ENCODE measurements at regions not wholly inside any gene's neighbourhood (a gene's known extent, or its start where the extent isn't known, plus 50 kb on each side); places are given as distances from the start of the nearest gene placed in this dataset.

- DNase-seq: no peak
Measured at GRCh38 chr15:47607695-47608094, 109.6 kb upstream of the SEMA6D start.

- DNase-seq: no peak
Measured at GRCh38 chr15:47609693-47610092, 107.6 kb upstream of the SEMA6D start.

- no peak for DNase-seq
Measured at GRCh38 chr15:47610736-47611135, 106.6 kb upstream of the SEMA6D start.

GRCh38 chr15:47614360-47615011 lies 102.8 kb upstream of the SEMA6D start:
- DNase-seq: no peak

- no peak for DNase-seq
Measured at GRCh38 chr15:47616876-47617275, 100.4 kb upstream of the SEMA6D start.

GRCh38 chr15:47618241-47618640 lies 99.1 kb upstream of the SEMA6D start:
- no peak for DNase-seq

- no peak for DNase-seq
Measured at GRCh38 chr15:47620960-47621681, 96.2 kb upstream of the SEMA6D start.

GRCh38 chr15:47622055-47622454 lies 95.2 kb upstream of the SEMA6D start:
- no peak for DNase-seq

- DNase-seq: no peak
Measured at GRCh38 chr15:47624503-47624902, 92.8 kb upstream of the SEMA6D start.

GRCh38 chr15:47639042-47639441 lies 78.3 kb upstream of the SEMA6D start:
- DNase-seq: no peak

- no peak for DNase-seq
Measured at GRCh38 chr15:47640079-47640478, 77.2 kb upstream of the SEMA6D start.

GRCh38 chr15:47640901-47641300 lies 76.4 kb upstream of the SEMA6D start:
- no peak for DNase-seq

GRCh38 chr15:47644722-47645121 lies 72.6 kb upstream of the SEMA6D start:
- DNase-seq: no peak

GRCh38 chr15:47650564-47650963 lies 66.7 kb upstream of the SEMA6D start:
- no peak for DNase-seq

- no peak for DNase-seq
Measured at GRCh38 chr15:47652328-47652727, 65.0 kb upstream of the SEMA6D start.

GRCh38 chr15:47652844-47653243 lies 64.5 kb upstream of the SEMA6D start:
- no peak for DNase-seq

GRCh38 chr15:47661661-47662180 lies 55.6 kb upstream of the SEMA6D start:
- no peak for DNase-seq

- no peak for DNase-seq
Measured at GRCh38 chr15:47663101-47663500, 54.2 kb upstream of the SEMA6D start.
